ENCODE measurements at regions not wholly inside any gene's neighbourhood (a gene's known extent, or its start where the extent isn't known, plus 50 kb on each side); places are given as distances from the start of the nearest gene placed in this dataset.

DNA sequence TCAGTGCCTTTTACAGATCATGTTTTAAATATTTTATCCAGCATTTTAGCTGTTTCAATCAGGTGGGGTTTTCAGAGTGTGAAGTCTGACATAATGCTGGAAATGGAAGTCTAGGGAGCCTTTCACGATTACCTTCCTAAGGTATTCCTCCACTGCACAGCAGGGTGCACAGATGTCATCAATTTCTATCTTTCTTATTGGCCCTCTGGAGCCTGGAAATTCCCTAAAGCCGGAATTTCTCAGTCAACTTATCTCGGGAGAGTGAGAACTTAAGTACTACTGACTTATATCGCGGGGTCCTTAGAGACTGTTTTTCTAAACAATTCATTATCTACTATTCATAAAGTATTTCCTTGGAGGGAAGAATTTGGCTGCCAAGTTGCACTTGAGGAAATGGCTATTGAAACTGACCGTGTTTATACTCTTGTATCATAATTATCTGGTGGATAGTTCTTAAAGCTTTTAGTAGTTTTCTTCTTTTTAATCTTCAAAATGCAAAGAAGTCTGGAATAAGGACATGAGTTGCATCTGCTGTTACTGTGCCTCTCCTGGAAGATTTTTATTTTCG is 311.8 kb upstream of the B3GALT2 start:
- no peak for DNase-seq

DNA sequence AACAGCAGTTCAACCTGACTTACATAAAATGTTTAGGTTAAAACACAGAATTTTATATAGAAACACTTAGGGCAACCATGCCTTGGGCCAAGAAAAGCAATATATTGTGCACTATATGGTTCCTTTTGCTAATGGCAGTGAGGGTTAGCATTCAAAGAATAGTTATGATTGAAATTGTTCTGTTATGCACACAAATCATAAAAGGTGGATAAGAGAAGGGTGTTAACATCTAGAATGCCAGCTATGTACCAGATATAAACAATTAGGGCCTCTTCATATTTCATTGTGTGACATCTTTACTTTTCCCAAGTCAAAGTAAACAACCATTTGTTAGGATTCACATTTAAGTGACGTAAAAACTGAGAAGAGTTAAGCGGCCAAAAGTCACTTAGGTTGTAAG is 308.0 kb upstream of the B3GALT2 start:
- no peak for DNase-seq

DNA sequence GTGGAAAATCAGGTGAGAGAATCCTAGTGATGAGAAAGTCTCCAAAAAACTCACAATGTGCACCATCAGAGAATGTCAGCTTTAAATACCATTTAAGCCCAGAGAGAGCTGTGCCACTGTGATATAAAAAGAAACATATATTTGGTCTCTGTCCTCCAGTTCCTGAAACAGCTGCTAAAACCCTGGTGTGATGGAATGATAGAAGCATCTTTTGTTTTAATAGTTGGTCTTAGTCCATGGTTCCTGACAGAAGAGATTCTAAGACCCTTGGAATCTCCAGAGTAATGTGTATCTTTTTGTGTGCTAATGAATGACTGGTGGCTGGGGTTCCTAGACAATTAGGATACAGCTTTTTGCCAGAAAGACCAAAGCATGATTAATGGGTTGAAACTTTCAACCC is 302.8 kb upstream of the B3GALT2 start:
- no peak for DNase-seq

GRCh38 chr1:193487722-193488121 is 301.3 kb upstream of the B3GALT2 start:
- no peak for DNase-seq

DNA sequence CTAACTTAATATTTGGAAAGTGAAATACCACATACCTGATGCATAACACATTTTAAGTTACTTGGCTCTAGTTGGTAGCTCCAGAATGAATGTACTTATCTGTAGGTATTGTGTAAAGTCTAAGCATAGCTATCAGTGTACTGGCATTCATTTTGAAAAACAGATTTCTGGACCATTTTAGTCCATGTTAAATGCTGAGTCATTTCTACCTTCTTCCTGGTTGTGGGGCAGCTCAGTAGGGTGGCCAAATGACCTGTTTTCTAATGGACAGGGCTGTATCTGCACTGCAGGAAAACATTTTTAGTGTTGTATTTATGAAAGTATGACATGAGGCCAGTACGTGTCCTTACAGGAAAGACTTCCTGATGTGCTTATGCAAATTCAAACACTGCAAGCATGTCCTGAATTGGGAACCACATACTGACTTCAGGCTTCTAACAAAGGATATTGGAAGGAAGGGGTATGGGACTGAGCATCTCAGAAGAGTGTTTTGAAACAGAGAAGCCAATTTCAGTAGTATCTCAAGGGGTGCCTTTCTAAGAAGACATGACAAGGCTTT is 300.3 kb upstream of the B3GALT2 start:
- no peak for DNase-seq

- no peak for DNase-seq
These were observed 294.3 kb upstream of the B3GALT2 start for GRCh38 chr1:193480755-193481154.

DNA sequence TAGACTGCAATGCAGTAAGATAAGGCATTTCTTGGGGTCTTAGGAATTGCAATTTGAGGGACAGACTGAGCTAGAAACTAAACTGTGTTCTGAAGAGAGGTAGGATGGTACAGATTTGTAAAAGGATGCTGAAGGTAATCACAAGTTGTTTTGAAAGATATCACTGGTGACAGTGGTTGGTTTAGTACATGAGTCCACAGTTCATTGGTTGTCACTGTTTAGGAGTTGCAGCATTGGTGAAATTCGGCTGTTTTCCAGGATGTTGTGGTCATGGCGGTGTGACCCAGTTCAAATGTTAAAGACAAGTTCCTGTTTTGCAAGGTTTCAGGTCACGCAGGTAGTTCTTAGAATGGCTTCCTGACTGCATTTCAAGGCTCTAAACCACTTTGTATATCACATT is 292.8 kb upstream of the B3GALT2 start:
- no peak for DNase-seq

DNA sequence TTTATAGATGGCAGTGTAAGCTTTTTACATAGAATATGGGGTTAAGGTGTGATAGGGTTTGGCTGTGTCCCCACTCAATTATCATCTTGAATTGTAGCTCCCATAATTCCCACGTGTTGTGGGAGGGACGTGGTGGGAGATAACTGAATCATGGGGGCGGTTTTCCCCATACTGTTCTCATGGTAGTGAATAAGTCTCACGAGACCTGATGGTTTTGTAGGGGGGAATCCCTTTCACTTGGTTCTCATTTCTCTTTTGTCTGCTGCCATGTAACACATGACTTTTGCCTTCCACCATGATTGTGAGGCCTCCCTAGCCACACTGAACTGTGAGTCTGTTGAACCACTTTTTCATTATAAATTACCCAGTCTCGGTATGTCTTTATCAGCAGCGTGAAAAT is 290.3 kb upstream of the B3GALT2 start:
- no peak for DNase-seq

- no peak for DNase-seq
These were observed 287.5 kb upstream of the B3GALT2 start for GRCh38 chr1:193473932-193474331.

DNA sequence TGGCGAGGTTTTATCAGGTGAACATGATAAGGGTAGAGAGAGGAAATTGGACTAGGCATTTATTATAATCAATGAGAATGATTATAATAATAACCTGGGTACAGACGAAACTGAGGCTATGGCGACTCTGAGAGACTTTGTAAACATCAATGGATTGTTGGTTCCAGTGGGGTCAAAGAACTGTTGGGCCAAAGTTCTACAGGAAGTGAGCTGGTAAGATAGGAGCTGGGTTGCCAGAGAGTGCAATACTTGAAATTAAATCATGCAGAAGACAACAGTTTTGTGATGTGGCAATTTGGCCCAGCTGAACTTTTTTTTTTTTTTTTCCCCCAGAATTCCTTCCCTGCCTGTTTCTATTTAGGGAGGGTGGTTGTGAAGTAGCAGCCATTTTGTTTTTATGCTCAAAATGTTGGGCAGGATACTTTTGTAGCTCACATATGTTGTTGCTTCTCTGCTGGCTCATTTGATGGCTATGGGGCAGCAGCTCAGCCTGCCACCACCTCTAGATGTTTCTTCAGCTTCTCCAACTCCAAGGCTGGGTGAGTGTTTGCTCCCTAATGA is 286.5 kb upstream of the B3GALT2 start:
- no peak for DNase-seq

DNA sequence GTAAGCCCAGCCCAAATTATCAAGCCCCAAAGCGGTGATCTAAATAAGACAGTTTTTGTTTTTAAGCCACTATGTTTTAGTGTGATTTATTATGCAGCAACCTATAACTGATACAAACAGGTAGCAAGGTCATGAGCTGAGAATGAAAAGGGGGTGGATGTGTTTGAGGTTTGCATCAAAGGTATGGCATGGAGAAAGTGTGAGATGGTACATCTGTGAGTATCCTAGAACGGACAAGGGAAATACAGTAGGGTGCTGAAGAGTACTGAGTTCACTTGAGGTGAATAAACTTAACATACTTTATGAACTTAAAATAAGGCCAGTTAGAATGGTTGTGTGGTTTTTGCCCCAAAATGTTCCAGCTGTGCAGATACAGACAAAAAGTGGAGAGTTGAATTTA is 286.0 kb upstream of the B3GALT2 start:
- DNase-seq, result no peak

DNA sequence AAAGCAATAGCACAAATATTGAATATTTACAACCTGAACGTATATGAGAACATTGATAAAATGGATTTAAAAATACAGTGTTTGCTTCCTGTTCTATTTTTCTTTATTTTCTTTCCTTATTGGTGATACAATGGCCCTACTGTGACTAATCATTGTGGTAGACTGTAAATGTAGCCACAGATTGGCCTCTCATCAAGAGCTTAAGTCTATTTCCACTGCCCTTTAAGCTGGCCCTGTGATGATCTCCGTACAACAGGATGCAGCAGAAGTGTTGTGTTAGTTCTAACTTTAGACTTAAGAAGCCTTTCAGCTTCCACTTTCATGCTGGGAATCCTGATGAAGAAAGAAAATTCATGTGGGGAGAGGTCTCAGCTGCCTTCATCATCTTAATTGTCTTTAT is 285.6 kb upstream of the B3GALT2 start:
- DNase-seq, result no peak

DNA sequence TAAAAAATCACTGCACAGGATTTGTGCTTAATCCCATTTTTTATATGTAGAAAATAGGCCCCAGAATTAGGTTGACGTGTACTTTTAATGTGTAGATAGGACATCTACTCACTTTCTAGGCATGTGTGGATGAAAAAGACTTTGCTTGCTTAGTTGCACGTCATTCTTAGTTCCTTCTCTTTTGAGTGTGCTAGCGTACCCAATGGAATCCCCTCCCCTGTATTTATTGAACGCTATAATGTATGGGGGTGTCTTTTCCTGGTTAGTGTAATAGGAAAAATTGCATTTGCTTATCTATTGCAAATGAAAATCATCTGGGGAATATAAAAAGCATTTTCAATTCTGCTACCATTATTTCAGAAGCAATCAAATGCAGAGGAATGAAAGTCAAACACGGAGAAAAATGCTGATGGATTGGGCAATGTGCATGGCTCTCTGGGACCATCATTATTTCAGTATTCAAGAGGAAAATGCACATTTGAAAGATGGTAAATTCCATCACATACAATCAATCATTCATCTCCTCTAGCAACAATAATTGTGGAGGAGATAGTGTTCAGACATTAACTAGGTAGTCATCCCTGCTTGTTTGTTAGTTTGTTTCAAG is 277.0 kb upstream of the B3GALT2 start:
- DNase-seq, result no peak

GRCh38 chr1:193462629-193463320 is 276.4 kb upstream of the B3GALT2 start:
- DNase-seq, result no peak

DNA sequence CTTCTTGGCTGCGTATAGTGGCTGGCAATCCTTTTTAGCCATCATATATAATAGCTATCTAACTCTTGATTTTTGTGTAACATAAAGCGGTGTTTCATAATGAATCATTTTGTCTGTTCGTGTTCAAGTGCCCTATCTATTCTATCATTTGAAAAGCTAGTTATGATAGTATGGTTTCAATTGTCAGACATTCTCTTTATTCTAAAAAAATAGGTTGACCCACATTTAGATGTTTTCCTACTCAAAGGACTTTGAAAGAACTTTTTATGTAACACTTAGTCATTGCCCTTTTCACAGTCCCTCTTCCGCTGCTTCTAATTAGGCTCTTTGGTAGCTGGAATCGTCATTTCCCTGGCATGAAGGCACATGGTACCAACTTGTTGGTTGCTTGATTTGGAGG is 272.2 kb upstream of the B3GALT2 start:
- no peak for DNase-seq

DNA sequence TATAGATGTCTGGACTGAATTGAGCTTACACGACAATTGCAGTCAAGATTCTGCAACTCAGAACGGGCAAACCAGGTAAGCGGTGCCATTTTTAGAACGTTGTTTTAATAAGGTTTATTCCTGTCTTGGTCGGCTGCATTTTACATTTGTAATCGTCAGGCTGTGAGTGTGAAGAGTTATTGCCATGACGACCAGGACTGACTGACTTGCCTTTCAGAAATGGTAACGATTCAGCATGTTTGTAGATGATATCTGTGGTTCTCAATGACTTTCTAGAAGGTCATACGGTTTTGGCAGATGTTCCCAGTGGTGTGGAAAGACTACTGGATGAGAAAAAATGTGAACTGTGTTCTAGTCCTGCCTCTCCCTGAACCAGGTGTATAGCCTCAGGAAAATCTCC is 271.3 kb upstream of the B3GALT2 start:
- no peak for DNase-seq

DNA sequence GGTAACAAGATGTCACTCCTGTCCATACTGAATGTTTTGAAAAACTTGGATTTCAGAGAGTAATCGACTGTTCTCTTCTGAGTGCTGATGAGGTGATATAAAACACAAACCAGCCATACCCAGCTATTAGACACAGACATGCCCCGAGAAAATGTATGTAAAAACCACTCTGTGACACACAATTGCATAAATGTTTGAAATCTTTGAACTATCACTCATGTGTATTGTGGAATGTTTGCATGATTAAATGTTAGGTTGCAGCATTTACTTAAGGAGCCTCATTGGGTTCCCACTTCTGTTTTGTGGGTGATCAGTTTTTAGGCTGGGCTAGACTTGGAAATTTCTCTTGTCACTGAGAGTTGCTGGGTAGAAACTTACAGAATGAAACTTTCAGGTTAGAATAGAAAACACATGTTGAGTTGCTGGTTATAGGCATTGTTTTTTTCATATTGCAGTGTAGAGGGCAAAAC is 270.4 kb upstream of the B3GALT2 start:
- no peak for DNase-seq

DNA sequence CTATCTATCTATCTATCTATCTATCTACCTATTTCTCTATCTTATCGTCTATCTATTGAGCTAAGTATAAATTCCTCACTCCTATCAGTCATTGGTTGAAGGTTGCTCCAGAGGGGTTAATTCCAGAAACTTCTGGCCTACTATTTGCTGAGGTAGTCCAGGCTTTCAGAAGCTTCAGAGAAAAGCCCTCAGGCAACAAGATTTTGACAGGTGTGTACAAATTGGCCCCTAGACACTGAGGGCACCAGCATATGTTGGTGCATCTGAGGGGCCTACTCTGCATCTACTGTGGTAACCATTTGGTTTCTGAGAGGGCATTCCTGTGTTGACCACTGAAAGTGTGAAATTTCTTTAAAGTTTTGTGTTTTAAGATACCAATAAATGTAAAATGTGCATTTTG is 265.2 kb upstream of the B3GALT2 start:
- no peak for DNase-seq

DNA sequence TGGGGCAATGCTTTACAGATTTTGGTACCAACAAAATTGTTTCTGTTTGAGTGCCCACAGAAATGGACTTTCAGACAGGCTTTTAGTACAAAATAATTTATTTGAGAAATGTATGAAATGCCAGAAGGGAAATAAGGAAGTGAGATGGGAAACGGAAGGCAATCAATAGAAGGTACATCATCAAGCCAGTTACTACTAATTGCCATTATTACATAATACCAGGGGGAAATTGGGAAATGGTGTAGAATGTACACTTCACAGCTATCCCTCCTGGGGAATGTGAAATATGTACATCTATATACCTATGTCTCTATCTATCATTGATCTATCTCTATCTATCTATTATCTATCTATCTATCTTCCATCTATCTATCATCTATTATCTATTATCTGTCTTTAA is 264.6 kb upstream of the B3GALT2 start:
- no peak for DNase-seq

- DNase-seq, result no peak
These were observed 262.5 kb upstream of the B3GALT2 start for GRCh38 chr1:193448682-193449461.

DNA sequence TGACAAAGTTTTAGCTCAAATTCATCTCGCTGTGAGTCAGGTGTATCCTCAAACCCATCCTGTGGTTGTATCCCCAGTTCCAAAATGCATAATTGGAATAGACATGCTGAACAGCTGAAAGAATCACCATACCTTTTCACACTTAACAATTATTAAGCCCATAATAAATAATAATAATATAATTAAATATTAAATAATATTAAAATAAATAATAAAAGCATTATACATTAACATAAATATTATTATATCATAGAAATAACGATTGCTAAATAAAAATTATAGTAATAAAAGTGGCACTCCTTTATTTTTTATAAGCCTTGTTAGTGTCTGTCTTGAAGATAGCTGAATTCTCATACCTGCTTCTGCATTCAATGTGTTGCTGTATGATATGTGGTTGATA is 257.5 kb upstream of the B3GALT2 start:
- DNase-seq, result no peak

DNA sequence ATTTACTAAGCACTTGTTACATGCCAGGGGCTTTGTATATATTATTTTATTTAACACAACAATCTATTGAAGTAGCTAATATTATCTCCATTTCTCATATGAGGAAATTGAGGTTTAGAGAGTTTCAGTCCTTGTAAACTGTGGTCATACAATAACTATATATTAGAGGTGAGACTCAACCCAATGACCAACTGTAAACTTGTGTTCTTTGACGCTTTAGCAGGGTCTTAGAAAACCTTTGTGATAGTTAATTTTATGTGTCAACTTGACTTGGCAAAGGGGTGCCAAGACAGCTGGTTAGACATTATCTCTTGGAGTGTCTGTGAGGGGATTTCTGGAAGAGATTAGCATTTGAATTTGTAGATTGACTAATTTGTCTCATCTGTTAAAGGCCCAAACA is 252.4 kb upstream of the B3GALT2 start:
- no peak for DNase-seq

- DNase-seq, result no peak
These were observed 251.9 kb upstream of the B3GALT2 start for GRCh38 chr1:193438312-193438711.

Data from NCI-H146 (cell line).